Upper lobe of left lung (tissue), 4 donors: ENCODE measurements at regions not wholly inside any gene's neighbourhood (a gene's known extent, or its start where the extent isn't known, plus 50 kb on each side); places are given as distances from the start of the nearest gene placed in this dataset.
"Not testable (repeated sequence)": the region's sequence is repeated elsewhere in the genome, so short reads cannot be mapped to it uniquely, and the experiment has no call there.

Source experiments
- EP300 ChIP-seq, 4 donors: sonication (generic); formaldehyde crosslinking; IDR thresholded peaks; one replicate each; pipeline ENCODE4 v1.5.1; 2017; ENCODE audit warnings: antibody characterized with exemption in 4 of 4, control low read depth in 2 of 4
- POLR2A ChIP-seq, 4 donors: fragments of 450-650 bp; IDR thresholded peaks; one replicate each; pipeline ENCODE4 v1.5.1; 2016 to 2017; ENCODE audit warnings: antibody characterized with exemption in 4 of 4, mild to moderate bottlenecking in 2 of 4
- POLR2AphosphoS5 ChIP-seq, 2 donors: sonication (generic); formaldehyde crosslinking; IDR thresholded peaks; one replicate each; pipeline ENCODE4 v1.5.1; 2017; ENCODE audit warnings: antibody characterized with exemption in 2 of 2
- TF ChIP-seq, protein P1 (sequence below), 6 experiments: fragments of 450-650 bp in 4 of 6; fragments of 200-600 bp in 2 of 6; sonication (generic) in 2 of 6; IDR thresholded peaks; one replicate each; pipeline ENCODE4 v1.5.1; 2016 to 2019; ENCODE audit warnings: antibody characterized with exemption in 6 of 6

DNA sequence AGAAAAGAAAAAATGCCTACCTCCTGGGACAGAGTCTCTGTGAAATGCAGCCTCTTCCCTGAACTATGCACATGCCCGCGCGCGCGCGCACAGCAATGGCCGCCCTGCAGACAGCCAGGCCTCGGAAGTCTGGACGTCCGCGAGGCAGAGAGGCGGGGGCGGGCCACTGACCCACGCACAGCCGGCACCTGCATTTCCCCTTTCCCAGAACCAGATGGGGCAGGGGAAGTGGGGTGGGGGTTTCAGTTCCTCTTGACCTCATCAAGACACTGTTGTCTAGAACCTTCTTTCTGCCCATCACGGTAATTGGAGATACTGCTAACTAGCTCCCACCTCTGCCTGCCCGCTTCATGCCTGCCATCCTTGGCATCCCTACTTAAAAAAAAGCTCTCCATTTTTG, 5435.0 kb upstream of the TPTE start:
- TF ChIP-seq, protein P1, sequence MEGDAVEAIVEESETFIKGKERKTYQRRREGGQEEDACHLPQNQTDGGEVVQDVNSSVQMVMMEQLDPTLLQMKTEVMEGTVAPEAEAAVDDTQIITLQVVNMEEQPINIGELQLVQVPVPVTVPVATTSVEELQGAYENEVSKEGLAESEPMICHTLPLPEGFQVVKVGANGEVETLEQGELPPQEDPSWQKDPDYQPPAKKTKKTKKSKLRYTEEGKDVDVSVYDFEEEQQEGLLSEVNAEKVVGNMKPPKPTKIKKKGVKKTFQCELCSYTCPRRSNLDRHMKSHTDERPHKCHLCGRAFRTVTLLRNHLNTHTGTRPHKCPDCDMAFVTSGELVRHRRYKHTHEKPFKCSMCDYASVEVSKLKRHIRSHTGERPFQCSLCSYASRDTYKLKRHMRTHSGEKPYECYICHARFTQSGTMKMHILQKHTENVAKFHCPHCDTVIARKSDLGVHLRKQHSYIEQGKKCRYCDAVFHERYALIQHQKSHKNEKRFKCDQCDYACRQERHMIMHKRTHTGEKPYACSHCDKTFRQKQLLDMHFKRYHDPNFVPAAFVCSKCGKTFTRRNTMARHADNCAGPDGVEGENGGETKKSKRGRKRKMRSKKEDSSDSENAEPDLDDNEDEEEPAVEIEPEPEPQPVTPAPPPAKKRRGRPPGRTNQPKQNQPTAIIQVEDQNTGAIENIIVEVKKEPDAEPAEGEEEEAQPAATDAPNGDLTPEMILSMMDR (IDR thresholded peaks at IDR 0.05): not testable (repeated sequence)
- TF ChIP-seq POLR2A, POLR2AphosphoS5, EP300 (IDR thresholded peaks at IDR 0.05): not testable (repeated sequence)
